ENCODE measurements at regions not wholly inside any gene's neighbourhood (a gene's known extent, or its start where the extent isn't known, plus 50 kb on each side); places are given as distances from the start of the nearest gene placed in this dataset.

DNA sequence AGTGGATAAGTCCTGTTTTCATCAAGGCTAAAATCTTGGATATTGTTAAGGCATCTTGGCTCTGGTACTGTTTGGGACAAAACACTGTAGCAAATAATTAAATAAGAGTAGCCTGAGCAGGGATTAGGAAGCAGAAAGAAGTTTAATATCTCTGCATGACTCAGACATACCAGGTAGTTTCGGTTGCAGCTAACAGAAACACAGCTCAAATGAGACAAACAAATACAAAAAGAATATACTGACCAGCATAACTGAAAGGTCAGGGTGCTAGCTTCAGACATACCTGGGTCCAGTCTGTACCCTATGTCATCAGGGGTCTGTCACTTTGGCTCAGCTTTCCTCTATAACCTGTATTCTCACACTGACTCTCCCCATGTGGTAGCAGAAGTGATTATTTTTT, 156.4 kb upstream of the MAP3K1 start:
- Mint-ChIP-seq H3K4me3 (no peak overlapping the region), H3K27me3 (peaks cover 16% of the 10 kb centered on the region), H3K9me3 (no peaks in the 10 kb centered on the region), H3K36me3 (ENCODE audit: low read depth) (no peaks in the 10 kb centered on the region), H3K4me1 (peaks cover 14% of the 10 kb centered on the region), H3K27ac (no peak overlapping the region)
- DNase-seq, result no peak
- ChIA-PET CTCF (no interaction called here), POLR2A (no interaction called here)

DNA sequence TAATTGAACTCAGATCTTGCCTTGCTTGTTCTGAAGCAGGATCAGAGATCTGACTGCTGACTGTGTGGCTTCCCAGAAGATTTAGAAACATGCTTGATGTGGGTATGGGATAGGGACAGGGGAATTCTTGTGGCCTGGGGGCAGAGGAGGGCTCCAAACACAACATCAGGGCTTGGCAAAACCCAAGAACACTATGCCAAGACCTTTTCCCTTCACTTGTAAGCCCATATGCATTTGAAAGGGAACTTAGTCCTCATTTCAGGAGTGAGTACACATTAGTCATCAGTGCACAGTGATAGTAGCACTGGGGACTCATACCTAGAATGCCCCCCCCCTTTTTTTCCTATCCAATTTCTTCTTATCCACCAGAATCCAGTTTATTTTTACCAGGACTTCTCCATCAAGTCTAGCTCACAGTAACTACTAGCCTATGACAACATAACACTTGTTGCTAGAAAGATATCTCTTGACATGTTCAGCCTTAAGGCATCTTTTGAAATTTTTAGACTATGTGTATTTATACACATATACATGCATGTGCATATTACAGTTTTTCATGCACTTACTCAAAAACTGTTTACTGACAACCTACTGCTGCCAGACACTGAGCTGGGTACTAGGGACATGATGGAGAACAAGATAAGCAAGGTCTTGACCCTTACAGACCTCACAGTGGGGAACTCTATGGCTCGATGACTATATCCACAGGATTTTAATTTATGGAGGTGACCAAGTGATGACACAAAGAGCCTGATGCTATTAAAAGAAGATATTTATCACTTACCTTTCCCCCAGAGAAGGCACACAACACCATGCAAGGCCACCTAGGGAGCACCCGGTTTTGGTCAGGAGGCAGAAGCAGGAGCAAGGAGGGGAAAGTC, 158.3 kb upstream of the MAP3K1 start:
- Mint-ChIP-seq H3K36me3 (ENCODE audit: low read depth) (no peaks in the 10 kb centered on the region), H3K4me1 (peaks cover 14% of the 10 kb centered on the region), H3K27ac (no peak overlapping the region), H3K4me3 (no peak overlapping the region), H3K9me3 (no peaks in the 10 kb centered on the region), H3K27me3 (peaks cover 11% of the 10 kb centered on the region)
- POLR2A ChIA-PET, result interaction anchor here (1.1 kb wide), 1 partner anchor 29 kb away, joined by 3 read pairs; no protein-coding TSS in a partner anchor
- CTCF ChIA-PET, result no interaction called here
- DNase-seq, result no peak

DNA sequence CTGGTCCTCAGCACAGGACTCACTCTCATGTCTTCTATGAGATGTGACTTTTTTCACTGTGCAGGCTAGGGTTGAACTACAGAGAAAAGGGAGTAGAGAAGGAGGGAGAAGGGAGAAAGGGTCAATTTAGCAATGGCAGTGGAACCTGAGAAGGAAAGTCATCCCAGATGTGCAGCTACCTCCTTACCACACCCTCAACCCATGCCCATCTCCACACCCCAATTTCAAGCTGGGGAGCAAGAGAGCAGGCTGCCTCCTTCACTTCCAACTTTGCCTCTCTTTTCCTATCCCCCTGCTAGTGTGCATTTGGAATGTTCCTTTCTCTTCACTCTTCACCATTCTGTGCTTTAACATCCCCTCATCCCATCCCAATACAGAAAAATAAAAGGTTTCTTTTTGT, 163.5 kb upstream of the MAP3K1 start:
- CTCF ChIA-PET, result no interaction called here

DNA sequence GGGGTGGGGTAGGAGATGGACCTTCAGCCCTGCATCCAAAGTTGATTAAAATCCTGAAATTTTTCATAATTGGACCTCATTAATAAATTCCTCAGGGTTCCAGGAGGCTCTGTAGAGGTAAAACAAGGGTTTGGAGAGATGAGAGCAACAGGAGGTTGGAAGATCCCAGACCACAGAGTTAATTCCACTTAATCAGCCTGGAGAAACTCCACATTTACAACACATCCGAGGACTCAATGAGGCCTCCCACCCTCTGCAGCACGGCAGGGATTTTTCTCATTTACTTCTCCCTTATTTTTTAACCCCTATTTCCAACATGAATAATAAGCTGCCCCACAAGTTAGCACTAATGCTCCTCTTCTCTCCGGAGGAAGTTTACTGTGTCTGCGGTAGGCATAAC, 165.0 kb upstream of the MAP3K1 start:
- no peak overlapping the region for H3K27ac Mint-ChIP-seq
- ChIA-PET CTCF (interaction anchor here (0.6 to 1.2 kb wide), 2 partner anchors 16 to 380 kb away, joined by 3 read pairs; no protein-coding TSS in a partner anchor), POLR2A (no interaction called here)
- H3K4me3 Mint-ChIP-seq, result no peak overlapping the region
- DNase-seq, result no peak
- H3K4me1 Mint-ChIP-seq, result peaks cover 12% of the 10 kb centered on the region
- peaks cover 5% of the 10 kb centered on the region for H3K27me3 Mint-ChIP-seq
- no peaks in the 10 kb centered on the region for H3K9me3 Mint-ChIP-seq
- H3K36me3 Mint-ChIP-seq (ENCODE audit: low read depth), result peaks cover 3% of the 10 kb centered on the region

More for the DNA sequence above, 163.5 kb upstream of the MAP3K1 start:
- H3K9me3 Mint-ChIP-seq, result no peaks in the 10 kb centered on the region
- H3K27me3 Mint-ChIP-seq, result peaks cover 5% of the 10 kb centered on the region
- H3K27ac Mint-ChIP-seq, result no peak overlapping the region
- H3K4me3 Mint-ChIP-seq, result no peak overlapping the region
- peaks cover 12% of the 10 kb centered on the region for H3K4me1 Mint-ChIP-seq
- POLR2A ChIA-PET, result no interaction called here
- peaks cover 2% of the 10 kb centered on the region for H3K36me3 Mint-ChIP-seq (ENCODE audit: low read depth)
- DNase-seq, result no peak

DNA sequence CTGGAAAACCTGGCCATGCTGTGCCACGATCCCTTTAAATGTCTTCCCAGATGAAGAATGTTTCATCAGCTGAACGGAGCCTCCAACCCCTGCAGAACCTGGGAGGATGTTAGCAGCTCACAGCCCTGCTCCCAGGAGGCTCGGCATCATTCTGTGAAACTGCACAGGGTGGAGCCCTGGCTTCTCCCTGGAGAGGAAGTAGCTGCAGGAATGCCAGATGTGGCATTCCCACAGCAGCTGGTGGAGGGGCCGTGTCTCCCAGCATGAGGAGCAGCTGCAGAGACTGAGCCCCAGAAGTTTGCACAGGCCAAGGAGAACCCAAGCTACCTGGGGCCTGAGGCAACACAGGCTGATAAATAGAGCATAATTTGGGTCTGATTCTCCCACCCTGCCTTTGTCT, 165.8 kb upstream of the MAP3K1 start:
- Mint-ChIP-seq H3K4me1 (peaks cover 12% of the 10 kb centered on the region), H3K36me3 (ENCODE audit: low read depth) (peaks cover 3% of the 10 kb centered on the region), H3K27ac (no peak overlapping the region), H3K27me3 (peaks cover 5% of the 10 kb centered on the region), H3K4me3 (no peak overlapping the region), H3K9me3 (no peaks in the 10 kb centered on the region)
- no peak for DNase-seq
- ChIA-PET CTCF (interaction anchor here (1.2 kb wide), 1 partner anchor 379 kb away, joined by 3 read pairs; no protein-coding TSS in a partner anchor), POLR2A (no interaction called here)

DNA sequence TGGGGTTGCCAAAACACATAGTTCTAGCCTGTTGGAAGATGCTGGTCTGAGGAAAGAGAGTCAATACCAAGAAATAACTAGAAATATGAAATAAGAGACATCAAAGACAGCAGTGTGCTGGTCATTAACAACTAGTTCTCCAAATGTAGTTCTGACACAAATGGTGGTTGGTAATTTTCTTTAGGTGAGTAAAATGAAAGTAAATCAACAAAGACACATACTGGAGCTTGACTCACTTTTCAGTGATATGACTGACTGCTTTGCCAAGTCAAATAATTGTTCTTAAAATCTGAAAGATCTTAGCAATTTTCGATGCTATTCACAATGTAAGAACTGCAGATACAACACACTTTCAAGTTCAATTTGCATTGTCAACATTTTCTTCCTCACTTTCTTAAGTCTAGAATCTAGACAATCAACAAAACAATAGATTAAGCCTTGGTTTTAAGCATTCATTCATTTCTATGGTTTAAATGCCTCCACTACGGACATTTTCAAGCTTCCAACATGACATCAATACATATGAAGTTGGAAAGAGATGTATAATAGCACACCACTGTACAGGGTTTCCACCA, 166.8 kb upstream of the MAP3K1 start:
- Mint-ChIP-seq H3K36me3 (ENCODE audit: low read depth) (peaks cover 3% of the 10 kb centered on the region), H3K27me3 (peaks cover 4% of the 10 kb centered on the region), H3K9me3 (no peaks in the 10 kb centered on the region), H3K27ac (no peak overlapping the region), H3K4me1 (peaks cover 12% of the 10 kb centered on the region), H3K4me3 (no peak overlapping the region)
- no peak for DNase-seq
- POLR2A ChIA-PET, result interaction anchor here (1.0 kb wide), 1 partner anchor 36 kb away, joined by 3 read pairs; no protein-coding TSS in a partner anchor
- CTCF ChIA-PET, result no interaction called here

DNA sequence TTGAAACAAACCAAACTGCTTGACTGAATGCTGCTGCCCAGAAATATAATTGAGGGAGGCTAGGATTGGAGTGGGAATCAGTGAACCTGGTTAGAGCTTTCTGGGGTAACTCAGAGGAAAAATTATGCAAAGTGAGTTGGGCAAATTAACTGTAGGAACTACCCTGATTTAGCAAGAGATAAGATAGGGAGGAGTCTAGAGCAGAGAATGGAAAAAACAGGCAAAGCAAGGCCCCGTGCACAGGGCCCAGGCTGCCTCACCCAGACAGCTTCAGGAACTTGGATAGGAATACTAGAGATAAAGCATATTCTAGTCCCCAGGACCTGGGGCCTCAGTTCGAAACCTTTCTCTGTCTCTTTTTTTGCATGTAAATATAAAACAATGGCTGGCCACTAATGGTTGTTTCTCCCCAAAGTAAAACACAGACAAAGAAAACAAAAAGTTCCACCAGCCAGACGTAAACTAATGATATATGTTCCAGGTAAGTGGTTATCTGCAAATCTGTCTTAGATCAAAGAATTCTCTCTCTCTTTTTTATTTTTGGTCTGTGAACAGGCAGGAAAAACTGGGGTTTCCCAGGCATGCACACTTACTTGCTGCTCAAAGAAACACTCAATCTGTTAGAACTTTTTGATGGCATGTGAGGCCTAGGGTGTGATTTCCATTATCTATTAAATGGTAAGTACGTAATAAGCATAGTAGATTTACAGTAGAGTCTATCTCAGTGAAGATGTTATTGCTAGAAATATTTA, 168.1 kb upstream of the MAP3K1 start:
- H3K9me3 Mint-ChIP-seq, result no peaks in the 10 kb centered on the region
- no peak overlapping the region for H3K27ac Mint-ChIP-seq
- H3K4me3 Mint-ChIP-seq, result no peak overlapping the region
- H3K4me1 Mint-ChIP-seq, result peaks cover 12% of the 10 kb centered on the region
- no peak for DNase-seq
- POLR2A ChIA-PET, result no interaction called here
- H3K27me3 Mint-ChIP-seq, result peaks cover 4% of the 10 kb centered on the region
- CTCF ChIA-PET, result no interaction called here
- peaks cover 3% of the 10 kb centered on the region for H3K36me3 Mint-ChIP-seq (ENCODE audit: low read depth)

DNA sequence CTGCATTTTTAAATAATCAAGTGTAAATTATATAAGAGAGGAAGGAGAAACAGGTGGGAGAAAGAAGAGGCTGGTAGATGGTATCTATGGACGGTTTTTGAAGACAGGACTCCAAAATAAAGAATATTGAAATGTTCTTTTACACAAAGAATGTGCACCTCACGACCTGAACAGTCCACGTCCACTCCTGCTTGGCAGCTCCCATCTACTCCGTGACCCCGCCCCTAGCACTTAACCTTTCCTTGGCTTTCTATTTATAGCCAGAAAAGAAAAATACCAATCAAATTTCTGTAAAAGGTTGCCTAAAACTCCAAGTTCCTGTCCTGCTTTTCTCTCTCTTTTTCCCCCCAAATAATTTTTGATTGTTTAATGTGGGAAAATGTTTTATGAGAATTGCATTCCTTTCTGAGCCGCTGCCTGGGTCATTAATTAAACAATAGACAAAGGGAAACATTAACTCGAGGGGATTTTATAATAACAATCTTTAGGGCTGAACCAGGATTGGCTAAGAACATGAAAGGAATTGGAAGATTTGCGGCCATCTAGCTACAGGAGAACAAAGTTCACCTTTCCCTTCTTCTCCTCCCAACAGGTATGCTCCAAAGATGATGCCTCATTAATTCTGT, 173.6 kb upstream of the MAP3K1 start:
- peaks cover 2% of the 10 kb centered on the region for H3K27me3 Mint-ChIP-seq
- DNase-seq, result no peak
- ChIA-PET CTCF (no interaction called here), POLR2A (interaction anchor here (0.8 kb wide), 1 partner anchor 28 kb away, joined by 3 read pairs; no protein-coding TSS in a partner anchor)
- H3K4me1 Mint-ChIP-seq, result peaks cover 2% of the 10 kb centered on the region
- no peaks in the 10 kb centered on the region for H3K36me3 Mint-ChIP-seq (ENCODE audit: low read depth)
- H3K4me3 Mint-ChIP-seq, result no peak overlapping the region
- no peaks in the 10 kb centered on the region for H3K9me3 Mint-ChIP-seq
- H3K27ac Mint-ChIP-seq, result no peak overlapping the region

DNA sequence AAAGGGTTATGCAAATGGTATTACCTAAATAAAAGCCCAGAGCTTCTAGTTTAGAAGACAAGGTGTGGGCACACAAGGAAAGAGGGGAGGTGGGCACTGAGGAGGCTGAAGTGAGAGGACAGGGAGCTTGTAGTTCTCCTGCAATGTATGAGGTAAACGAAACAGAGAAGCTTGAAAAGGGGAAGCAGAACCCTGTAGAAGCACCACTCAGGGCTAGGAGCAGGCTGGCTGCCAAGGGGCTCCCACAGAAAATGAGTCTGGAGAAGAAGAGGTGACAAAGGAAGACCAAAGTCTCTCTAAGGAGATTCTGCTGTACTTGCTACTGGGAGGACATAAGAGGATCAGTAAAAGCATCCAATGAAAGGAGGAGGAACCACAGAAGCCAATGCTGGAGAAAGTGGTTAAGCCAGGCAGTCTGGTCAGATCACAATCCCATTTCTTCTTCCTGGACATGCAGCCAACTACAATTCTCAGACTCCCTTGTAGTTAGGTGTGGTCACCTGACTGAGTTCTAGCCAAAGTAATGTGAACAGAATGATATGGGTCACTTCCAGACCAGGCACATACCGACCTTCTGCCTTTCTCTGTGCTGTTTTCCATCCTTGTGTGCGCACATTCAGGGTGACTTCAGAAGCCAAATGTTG, 174.5 kb upstream of the MAP3K1 start:
- CTCF ChIA-PET, result no interaction called here
- Mint-ChIP-seq H3K36me3 (ENCODE audit: low read depth) (no peaks in the 10 kb centered on the region), H3K9me3 (no peaks in the 10 kb centered on the region), H3K27me3 (peaks cover 2% of the 10 kb centered on the region), H3K4me1 (peaks cover 2% of the 10 kb centered on the region), H3K27ac (no peak overlapping the region), H3K4me3 (no peak overlapping the region)
- no peak for DNase-seq
- POLR2A ChIA-PET, result no interaction called here

DNA sequence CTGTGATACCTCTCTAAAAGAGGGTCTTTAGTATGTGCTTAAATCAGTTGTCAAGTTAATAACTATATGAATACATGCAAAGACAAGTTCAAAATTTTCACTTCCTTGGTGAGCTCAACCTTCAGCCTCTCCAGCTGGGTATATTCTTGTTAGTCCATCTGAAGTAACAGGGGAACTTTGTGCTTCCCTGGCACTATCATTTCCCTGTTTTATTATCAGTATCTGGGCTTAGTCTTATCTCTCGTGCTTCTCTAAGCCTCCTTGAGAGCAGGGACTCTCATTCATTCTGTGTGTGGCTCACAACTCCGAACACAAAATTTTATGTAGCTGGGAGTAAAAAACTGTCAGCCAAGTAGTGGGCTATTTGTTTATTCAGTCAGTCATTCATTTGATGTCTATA, 175.9 kb upstream of the MAP3K1 start:
- peaks cover 2% of the 10 kb centered on the region for H3K27me3 Mint-ChIP-seq
- no peak overlapping the region for H3K27ac Mint-ChIP-seq
- H3K36me3 Mint-ChIP-seq (ENCODE audit: low read depth), result no peaks in the 10 kb centered on the region
- H3K4me1 Mint-ChIP-seq, result peaks cover 2% of the 10 kb centered on the region
- CTCF ChIA-PET, result no interaction called here
- H3K4me3 Mint-ChIP-seq, result no peak overlapping the region
- H3K9me3 Mint-ChIP-seq, result no peaks in the 10 kb centered on the region
- no peak for DNase-seq
- POLR2A ChIA-PET, result no interaction called here

DNA sequence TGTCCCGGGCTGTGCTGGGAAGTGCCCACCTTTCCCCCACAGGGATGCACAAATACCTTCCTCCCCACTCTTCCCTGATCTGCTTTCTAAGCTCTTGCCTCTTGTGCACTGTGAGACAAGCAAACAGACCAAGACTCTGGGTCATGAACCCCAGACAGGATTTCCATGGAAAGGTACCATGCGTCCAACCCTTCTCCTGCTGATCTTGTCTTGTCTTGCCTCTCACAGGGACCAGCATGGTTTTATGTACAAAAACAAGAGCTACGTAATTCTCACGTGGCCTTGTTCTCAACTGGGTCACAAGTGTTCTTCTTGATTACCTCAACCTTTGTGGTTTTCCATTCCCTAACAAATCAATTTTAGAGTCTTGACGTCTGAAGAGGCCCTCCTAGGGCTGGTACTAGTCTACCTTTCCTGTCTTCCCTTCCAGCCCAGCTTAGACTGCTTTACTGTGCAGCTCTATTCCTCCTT, 176.5 kb upstream of the MAP3K1 start:
- DNase-seq, result no peak

DNA sequence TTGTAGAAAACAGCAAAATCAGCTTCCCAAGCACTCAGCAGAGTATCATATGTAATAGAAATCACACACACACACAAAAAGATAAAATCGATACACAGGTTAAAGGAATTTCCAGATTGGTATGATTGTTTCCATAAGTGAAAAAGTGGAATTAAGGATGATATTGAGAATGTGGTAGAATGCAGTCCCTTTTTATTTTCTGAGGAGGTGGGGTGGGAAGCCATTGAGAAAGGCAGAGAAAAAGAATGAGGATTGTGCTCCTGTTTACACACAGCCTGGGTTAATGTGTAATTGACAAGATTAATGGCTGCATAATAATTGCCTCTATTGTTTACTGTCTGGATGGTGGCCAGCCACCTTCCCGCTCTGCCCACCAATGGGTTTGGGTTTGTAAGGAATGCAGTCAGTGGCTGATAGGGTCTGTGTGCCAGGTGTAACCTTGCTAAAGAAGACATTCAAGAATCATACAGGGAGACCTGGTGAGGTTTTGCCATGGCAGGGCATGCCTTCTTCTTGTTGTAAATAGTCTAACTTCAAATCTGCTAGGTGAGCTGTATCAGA, 177.2 kb upstream of the MAP3K1 start:
- no peak for DNase-seq
- ChIA-PET CTCF (no interaction called here), POLR2A (no interaction called here)
- H3K27ac Mint-ChIP-seq, result no peak overlapping the region
- H3K27me3 Mint-ChIP-seq, result peaks cover 2% of the 10 kb centered on the region
- no peak overlapping the region for H3K4me3 Mint-ChIP-seq
- peaks cover 2% of the 10 kb centered on the region for H3K4me1 Mint-ChIP-seq
- no peaks in the 10 kb centered on the region for H3K9me3 Mint-ChIP-seq
- no peaks in the 10 kb centered on the region for H3K36me3 Mint-ChIP-seq (ENCODE audit: low read depth)

More for the DNA sequence above, 176.5 kb upstream of the MAP3K1 start:
- Mint-ChIP-seq H3K4me1 (peaks cover 2% of the 10 kb centered on the region), H3K9me3 (no peaks in the 10 kb centered on the region), H3K4me3 (no peak overlapping the region), H3K27ac (no peak overlapping the region), H3K27me3 (peaks cover 2% of the 10 kb centered on the region), H3K36me3 (ENCODE audit: low read depth) (no peaks in the 10 kb centered on the region)
- ChIA-PET POLR2A (no interaction called here), CTCF (no interaction called here)
